IMR-90 (cell line): ENCODE measurements at regions not wholly inside any gene's neighbourhood (a gene's known extent, or its start where the extent isn't known, plus 50 kb on each side); places are given as distances from the start of the nearest gene placed in this dataset.
A peak's percentile ranks its signal among the peaks of the same experiment; 100 is the strongest.

Experiments
- ATAC-seq: fragments of 200-7000 bp; cut with Tn5 transposase; 2 replicates; pipeline ENCODE4 v1.9.1; 2020; ENCODE audit warnings: low read depth, mild to moderate bottlenecking, moderate library complexity
- BruUV-seq: library from RNA; stranded (reverse); fragments of 400-500 nt; replicated peaks from 2 replicates; lab custom pipeline; 2021; lab: Mats Ljungman, UMichigan
- CTCF ChIA-PET: fragments of 300-600 bp; formaldehyde crosslinking; extraction: SDS; loops from one replicate; lab custom pipeline; 2021; ENCODE audit warnings: antibody characterized with exemption; lab: Yijun Ruan, JAX
- POLR2A ChIA-PET: fragments of 300-600 bp; sonication (Branson Sonifier 250); formaldehyde crosslinking; loops from one replicate; lab custom pipeline; 2022; ENCODE audit warnings: antibody characterized with exemption; ENCODE audit not compliant: unreplicated experiment; lab: Charles Lee
- DNase-seq: peaks from one replicate; pipeline ENCODE4 v3.0.0; 2013
- H2AFZ ChIP-seq: replicated peaks from 2 replicates; pipeline ENCODE3; 2013; ENCODE audit warnings: low read length, mild to moderate bottlenecking; ENCODE audit not compliant: poor library complexity
- H2AK5ac ChIP-seq: 2 replicates; pipeline ENCODE4 v1.6.1; 2013; ENCODE audit warnings: low read depth, low read length, inconsistent platforms
- H2AK9ac ChIP-seq: replicated peaks from 2 replicates; pipeline ENCODE3; 2013; ENCODE audit warnings: mild to moderate bottlenecking, low read depth, low read length, moderate library complexity; ENCODE audit not compliant: poor library complexity
- H2BK120ac ChIP-seq: 2 replicates; pipeline ENCODE4 v1.6.1; 2013; ENCODE audit warnings: low read depth, low read length, inconsistent platforms
- H2BK15ac ChIP-seq: 3 replicates; pipeline ENCODE4 v1.6.1; 2013; ENCODE audit warnings: low read depth, low read length, inconsistent platforms
- H2BK20ac ChIP-seq: 2 replicates; pipeline ENCODE4 v1.6.1; 2013; ENCODE audit warnings: low read depth, mild to moderate bottlenecking, inconsistent platforms, low read length, moderate library complexity
- H2BK5ac ChIP-seq: 2 replicates; pipeline ENCODE4 v1.6.1; 2013; ENCODE audit warnings: mild to moderate bottlenecking, low read depth, low read length, inconsistent platforms; ENCODE audit not compliant: poor library complexity, severe bottlenecking
- H3K14ac ChIP-seq: replicated peaks from 2 replicates; pipeline ENCODE4 v1.6.1; 2013; ENCODE audit warnings: low read depth, low read length, inconsistent platforms
- H3K18ac ChIP-seq: 2 replicates; pipeline ENCODE4 v1.6.1; 2013; ENCODE audit warnings: low read depth, low read length, control low read depth
- H3K23ac ChIP-seq: 2 replicates; pipeline ENCODE4 v1.6.1; 2013; ENCODE audit warnings: low read depth, low read length, inconsistent platforms
- H3K27ac ChIP-seq: 2 replicates; pipeline ENCODE4 v1.5.1; 2013; ENCODE audit warnings: mild to moderate bottlenecking, control low read depth, low read length; ENCODE audit not compliant: insufficient read depth
- H3K27me3 ChIP-seq: 2 replicates; pipeline ENCODE4 v1.6.1; 2013; ENCODE audit warnings: low read length; ENCODE audit not compliant: control insufficient read depth, insufficient read depth
- H3K36me3 ChIP-seq: 2 replicates; pipeline ENCODE4 v1.6.1; 2013; ENCODE audit warnings: low read length, mixed read lengths; ENCODE audit not compliant: control insufficient read depth, insufficient read depth
- H3K4ac ChIP-seq: 2 replicates; pipeline ENCODE4 v1.6.1; 2013; ENCODE audit warnings: low read depth, low read length, inconsistent platforms
- H3K4me1 ChIP-seq: 2 replicates; pipeline ENCODE4 v1.6.1; 2013; ENCODE audit warnings: low read length, mixed read lengths; ENCODE audit not compliant: control insufficient read depth, insufficient read depth
- H3K4me2 ChIP-seq: 2 replicates; pipeline ENCODE4 v1.6.1; 2013; ENCODE audit warnings: low read depth, mild to moderate bottlenecking, control low read depth, low read length, moderate library complexity
- H3K4me3 ChIP-seq: 2 replicates; pipeline ENCODE4 v1.5.1; 2013; ENCODE audit warnings: low read depth, mild to moderate bottlenecking, control low read depth, low read length, moderate library complexity; ENCODE audit not compliant: insufficient read depth
- H3K56ac ChIP-seq: 2 replicates; pipeline ENCODE4 v1.6.1; 2013; ENCODE audit warnings: low read length, inconsistent platforms; ENCODE audit not compliant: insufficient read depth; ENCODE audit errors: extremely low read depth
- H3K79me1 ChIP-seq, 2 experiments: 2 replicates each; pipeline ENCODE4 v1.6.1; 2013; ENCODE audit warnings: low read length in 2 of 2, inconsistent platforms in 1 of 2, low read depth in 1 of 2
- H3K9ac ChIP-seq: 2 replicates; pipeline ENCODE4 v1.6.1; 2013; ENCODE audit warnings: low read depth, low read length, control low read depth
- H3K9me1 ChIP-seq: 2 replicates; pipeline ENCODE4 v1.6.1; 2013; ENCODE audit warnings: low read length, inconsistent platforms; ENCODE audit not compliant: insufficient read depth
- H3K9me3 ChIP-seq: 2 replicates; pipeline ENCODE4 v1.6.1; 2013; ENCODE audit warnings: low read length; ENCODE audit not compliant: control insufficient read depth, insufficient read depth
- H4K20me1 ChIP-seq: 2 replicates; pipeline ENCODE4 v1.6.1; 2013; ENCODE audit warnings: low read length, inconsistent platforms; ENCODE audit not compliant: insufficient read depth
- H4K5ac ChIP-seq: 2 replicates; pipeline ENCODE4 v1.6.1; 2013; ENCODE audit warnings: mild to moderate bottlenecking, low read depth, low read length, control low read depth
- H4K8ac ChIP-seq, 2 experiments: 2 replicates each; pipeline ENCODE4 v1.6.1; 2013; ENCODE audit warnings: low read depth in 2 of 2, low read length in 2 of 2, control low read depth in 1 of 2, inconsistent platforms in 1 of 2
- H4K91ac ChIP-seq: 2 replicates; pipeline ENCODE4 v1.6.1; 2013; ENCODE audit warnings: low read depth, low read length, inconsistent platforms; ENCODE audit not compliant: insufficient read depth
- RAD21 ChIP-seq: IDR thresholded peaks from 2 replicates; pipeline ENCODE4 v1.6.1; 2012; ENCODE audit warnings: low read length, improper control_type of control experiment
- RCOR1 ChIP-seq: IDR thresholded peaks from 2 replicates; pipeline ENCODE4 v1.6.1; 2012; ENCODE audit warnings: mild to moderate bottlenecking, low read length, improper control_type of control experiment; ENCODE audit not compliant: insufficient replicate concordance
- WGBS, 2 experiments: methylation state at CpG; one replicate each; pipeline versions ENCODE4 v1.1.5 to v1.1.7; 2013; ENCODE audit warnings: missing lambda C conversion rate in 2 of 2; ENCODE audit not compliant: insufficient read length in 1 of 2; ENCODE audit errors: extremely low coverage in 2 of 2; 5-methylcytosine and 5-hydroxymethylcytosine counted together
- dilution Hi-C: fragments of 300-500 bp; cut with HindIII; formaldehyde crosslinking; loops from one replicate; pipeline ENCODE4 v1.14.3; 2018; ENCODE audit warnings: low sequenced_read_pairs; ENCODE audit not compliant: unreplicated experiment
- in situ Hi-C: fragments of 300-500 bp; cut with MboI; formaldehyde crosslinking; loops from 3 replicates; pipeline ENCODE4 v1.14.3; 2019; ENCODE audit warnings: low sequenced_read_pairs, inconsistent platforms, mixed read lengths
- intact Hi-C: fragments of 100-400 bp; cut with micrococcal nuclease; formaldehyde crosslinking; loops from 2 replicates; pipeline ENCODE4 v1.10.0; 2022
- TF ChIP-seq, protein P1 (sequence below): conservative IDR thresholded peaks from 2 replicates; pipeline ENCODE4 v1.5.1; 2012; ENCODE audit warnings: mild to moderate bottlenecking, low read depth, low read length, improper control_type of control experiment

DNA sequence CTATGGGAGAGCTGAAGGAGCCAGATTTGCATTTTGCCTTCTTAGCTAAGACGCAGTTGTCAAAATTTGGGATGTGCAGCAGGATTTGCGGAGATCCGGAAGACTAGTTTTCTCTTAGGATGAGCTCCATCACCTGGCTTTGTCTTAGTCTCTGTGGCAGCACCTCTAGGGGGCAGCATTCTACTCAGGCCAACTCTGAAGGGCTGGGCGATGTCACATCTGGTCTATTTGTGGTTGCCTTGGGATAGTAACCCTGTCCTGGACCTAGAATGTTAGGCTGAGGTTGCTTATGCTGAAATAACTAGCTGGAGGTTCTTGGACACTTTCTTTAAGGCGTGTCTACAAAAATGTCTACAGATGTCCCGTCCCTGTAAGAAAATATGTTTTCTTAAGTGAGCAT is 116.2 kb downstream of the FAT3 start:
- DNase-seq (peak; percentile 2), ATAC-seq (no peak)
- dilution Hi-C loops = no loop called here
- Histone ChIP-seq H2AK5ac (no peak overlapping the region), H2BK120ac (no peak overlapping the region), H3K9me3 (no peaks in the 10 kb centered on the region; the same call in 1 of the 2 replicates), H3K4me3 (no peak overlapping the region), H3K4ac (no peak overlapping the region), H3K56ac (no peak overlapping the region), H3K9ac (no peak overlapping the region), H2AK9ac (no peak overlapping the region), H3K27me3 (no peaks in the 10 kb centered on the region), H3K36me3 (no peaks in the 10 kb centered on the region), H2BK20ac (no peak overlapping the region), H3K79me1 (no peaks in the 10 kb centered on the region), H3K18ac (no peak overlapping the region), H3K27ac (no peak overlapping the region), H3K4me1 (no peaks in the 10 kb centered on the region), H2AFZ (no peak overlapping the region), H4K5ac (no peak overlapping the region), H4K8ac (no peak overlapping the region), H2BK15ac (no peak overlapping the region), H4K20me1 (no peaks in the 10 kb centered on the region), H3K4me2 (no peak overlapping the region), H3K9me1 (no peaks in the 10 kb centered on the region), H3K23ac (no peak overlapping the region), H2BK5ac (no peak overlapping the region), H3K14ac (no peak overlapping the region), H4K91ac (no peak overlapping the region)
- ChIA-PET CTCF (no interaction called here), POLR2A (no interaction called here)
- in situ Hi-C loops = no loop called here
- intact Hi-C loops = no loop called here
- TF ChIP-seq, protein P1, sequence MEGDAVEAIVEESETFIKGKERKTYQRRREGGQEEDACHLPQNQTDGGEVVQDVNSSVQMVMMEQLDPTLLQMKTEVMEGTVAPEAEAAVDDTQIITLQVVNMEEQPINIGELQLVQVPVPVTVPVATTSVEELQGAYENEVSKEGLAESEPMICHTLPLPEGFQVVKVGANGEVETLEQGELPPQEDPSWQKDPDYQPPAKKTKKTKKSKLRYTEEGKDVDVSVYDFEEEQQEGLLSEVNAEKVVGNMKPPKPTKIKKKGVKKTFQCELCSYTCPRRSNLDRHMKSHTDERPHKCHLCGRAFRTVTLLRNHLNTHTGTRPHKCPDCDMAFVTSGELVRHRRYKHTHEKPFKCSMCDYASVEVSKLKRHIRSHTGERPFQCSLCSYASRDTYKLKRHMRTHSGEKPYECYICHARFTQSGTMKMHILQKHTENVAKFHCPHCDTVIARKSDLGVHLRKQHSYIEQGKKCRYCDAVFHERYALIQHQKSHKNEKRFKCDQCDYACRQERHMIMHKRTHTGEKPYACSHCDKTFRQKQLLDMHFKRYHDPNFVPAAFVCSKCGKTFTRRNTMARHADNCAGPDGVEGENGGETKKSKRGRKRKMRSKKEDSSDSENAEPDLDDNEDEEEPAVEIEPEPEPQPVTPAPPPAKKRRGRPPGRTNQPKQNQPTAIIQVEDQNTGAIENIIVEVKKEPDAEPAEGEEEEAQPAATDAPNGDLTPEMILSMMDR = 0 out of 2 replicates have a peak, but pooled peaks have one; percentile 12
- no peak for TF ChIP-seq RCOR1
- peak; percentile 9; the same call in 1 of the 2 replicates for TF ChIP-seq RAD21
- no TSS peak for BruUV-seq
- WGBS, 2 experiments = 96% methylated on average over 3 of the region's 6 CpGs; no CpG with 5 or more reads in 1 of the 2 experiments
